GM12874 (cell line): ENCODE measurements at regions not wholly inside any gene's neighbourhood (a gene's known extent, or its start where the extent isn't known, plus 50 kb on each side); places are given as distances from the start of the nearest gene placed in this dataset.

ENCODE experiments used
- CTCF ChIP-seq: IDR thresholded peaks from 2 replicates; pipeline ENCODE4 v1.5.1; 2011; ENCODE audit warnings: low read depth, mild to moderate bottlenecking, control low read depth, low read length, moderate library complexity; ENCODE audit not compliant: insufficient read depth

GRCh38 chr10:88045096-88045495 lies 181.7 kb downstream of the PTEN start:
- no peak for TF ChIP-seq CTCF

GRCh38 chr10:88045656-88046415 lies 182.4 kb downstream of the PTEN start:
- no peak for TF ChIP-seq CTCF

- no peak for TF ChIP-seq CTCF
Measured at GRCh38 chr10:88047579-88047978, 184.2 kb downstream of the PTEN start.

GRCh38 chr10:88048312-88048711 lies 184.9 kb downstream of the PTEN start:
- TF ChIP-seq CTCF, result no peak

GRCh38 chr10:88049204-88049603 lies 185.8 kb downstream of the PTEN start:
- TF ChIP-seq CTCF, result no peak

GRCh38 chr10:88057720-88058119 lies 194.3 kb downstream of the PTEN start:
- TF ChIP-seq CTCF, result no peak

GRCh38 chr10:88058750-88059149 lies 195.3 kb downstream of the PTEN start:
- no peak for TF ChIP-seq CTCF
